Embryonic facial prominence (tissue), 1 donor: ENCODE measurements at regions not wholly inside any gene's neighbourhood (a gene's known extent, or its start where the extent isn't known, plus 50 kb on each side); places are given as distances from the start of the nearest gene placed in this dataset.
"Not testable (repeated sequence)": the region's sequence is repeated elsewhere in the genome, so short reads cannot be mapped to it uniquely, and the experiment has no call there.

Source experiments
- DNase-seq: peaks from one replicate; pipeline ENCODE4 v3.0.0-alpha.2; 2016; ENCODE audit errors: extremely low spot score

DNA sequence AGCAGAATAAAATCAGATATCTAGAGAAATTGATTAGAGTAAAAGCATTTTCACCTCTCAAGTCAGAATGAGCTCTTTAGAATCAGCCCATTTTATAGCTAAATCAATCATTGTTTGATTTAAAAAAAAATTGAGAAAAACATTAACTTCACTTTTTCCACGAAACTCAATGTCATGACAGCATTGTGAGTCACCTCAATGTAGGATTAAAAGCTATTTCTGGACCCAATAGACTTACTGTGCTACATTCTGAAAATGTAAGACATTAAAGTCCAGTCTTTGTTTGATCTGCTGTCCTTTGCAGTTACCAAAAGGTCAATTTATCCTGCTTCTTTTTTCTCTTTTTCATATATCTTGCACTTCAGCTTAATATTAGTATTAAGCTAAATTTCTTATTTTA is 519.4 kb upstream of the ZNF337 start:
- no peak for DNase-seq

DNA sequence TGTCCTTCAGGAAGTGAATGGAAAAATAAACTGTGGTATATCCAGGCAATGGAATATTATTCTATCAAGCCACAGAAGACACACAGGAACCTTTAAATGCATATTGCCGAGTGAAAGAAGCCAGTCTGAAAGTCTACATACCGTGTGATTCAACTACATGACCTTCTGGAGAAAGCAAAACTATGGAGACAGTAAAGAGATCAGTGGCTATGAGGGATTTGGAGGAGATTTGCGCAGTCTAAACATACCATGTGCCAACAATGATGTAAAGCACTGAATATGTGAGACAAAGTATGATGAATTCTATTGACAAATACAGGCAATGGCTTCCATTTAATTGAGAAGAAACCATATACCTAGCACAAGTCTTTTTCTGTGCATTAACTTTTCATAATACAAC is 518.3 kb upstream of the ZNF337 start:
- no peak for DNase-seq

DNA sequence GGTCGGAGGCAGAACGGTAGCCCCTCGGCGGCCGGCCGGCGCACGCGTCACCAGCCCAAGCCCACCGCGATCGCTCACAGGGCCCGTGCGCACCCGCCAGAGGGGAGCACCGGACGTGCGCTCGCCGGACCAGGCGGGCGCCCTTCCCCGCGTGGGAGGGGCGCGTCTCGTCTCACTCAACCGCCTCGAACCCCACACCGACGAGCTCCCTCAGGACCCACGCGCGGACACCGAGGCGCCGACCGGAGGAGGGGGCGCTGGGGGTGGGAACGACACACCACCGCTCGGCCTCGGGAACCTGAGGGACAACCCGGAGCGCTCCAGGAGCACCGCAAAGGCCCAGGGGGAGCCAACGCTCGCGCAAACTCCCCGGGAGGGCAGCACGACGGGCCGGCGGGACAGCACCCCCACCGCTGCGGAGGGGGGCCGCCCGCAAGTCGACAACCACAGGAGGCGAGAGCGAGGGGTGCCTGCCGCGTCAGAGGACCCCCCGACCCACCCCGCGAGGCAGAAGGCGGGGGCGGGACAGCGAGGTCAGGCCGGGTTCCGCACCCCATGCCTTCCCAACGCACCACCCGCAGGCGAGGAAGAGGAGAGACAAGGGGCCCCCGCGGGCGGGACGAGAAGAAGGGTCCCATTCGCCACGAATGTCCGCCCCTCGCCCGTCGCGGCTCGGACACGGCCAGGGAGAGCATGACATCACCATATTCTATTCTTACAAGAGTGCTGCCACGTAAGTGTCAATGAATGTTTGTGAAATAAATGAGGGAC is 512.7 kb upstream of the ZNF337 start:
- DNase-seq, result no peak

DNA sequence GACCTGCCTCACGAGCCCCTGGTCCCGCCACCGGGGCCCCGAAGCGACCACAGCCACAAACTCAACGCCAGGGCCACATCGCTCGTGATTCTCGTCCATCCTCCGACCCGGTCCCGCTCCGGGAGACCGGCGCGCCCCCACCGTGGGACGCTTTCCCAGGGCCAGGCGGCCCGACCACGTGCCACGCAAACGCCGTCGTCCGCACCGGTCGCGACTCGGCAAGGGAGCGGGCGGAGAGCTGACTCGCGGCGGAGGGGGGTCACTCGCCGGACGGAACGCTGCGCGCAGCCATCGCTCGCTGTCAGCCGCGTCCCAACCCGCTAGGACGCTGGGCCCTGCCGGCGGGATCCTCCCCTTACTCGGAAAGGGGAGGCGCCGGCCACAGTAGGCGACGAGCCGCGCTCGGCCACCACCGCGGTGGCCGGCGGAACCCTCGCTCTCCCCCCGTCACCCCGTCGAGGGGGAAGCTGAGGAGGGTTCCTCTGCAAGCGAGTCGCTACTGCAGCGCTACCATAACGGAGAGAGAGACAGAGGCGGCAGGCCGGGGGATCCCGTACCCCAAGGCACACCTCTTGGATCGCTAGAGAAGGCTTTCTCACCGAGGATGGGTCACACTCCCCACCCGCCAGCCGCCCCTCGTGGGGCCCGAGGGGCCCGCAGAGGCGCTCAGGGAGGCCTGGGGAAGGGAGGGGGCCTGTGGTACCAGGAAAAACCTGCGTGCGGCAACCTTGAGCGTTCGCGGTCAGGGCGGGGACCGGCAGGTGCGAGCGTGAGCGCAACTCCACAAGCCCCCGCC is 511.8 kb upstream of the ZNF337 start:
- DNase-seq, result no peak

DNA sequence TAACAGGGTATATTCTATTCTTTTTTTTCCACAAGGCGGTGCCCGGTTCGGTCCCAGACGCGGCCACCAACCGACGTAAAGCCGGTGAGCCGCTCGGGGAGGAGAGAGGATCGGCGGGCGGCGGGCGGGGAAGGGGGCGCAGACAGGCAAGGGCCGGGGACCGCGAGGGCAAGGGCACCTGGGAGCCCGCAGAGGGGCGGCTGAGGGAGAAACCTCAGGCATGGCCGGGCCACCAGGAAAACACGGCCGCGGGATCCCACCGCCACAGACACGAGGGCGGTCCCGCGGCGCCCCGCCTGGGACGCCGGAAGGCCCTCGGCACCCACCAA is 511.3 kb upstream of the ZNF337 start:
- not testable (repeated sequence) for DNase-seq

DNA sequence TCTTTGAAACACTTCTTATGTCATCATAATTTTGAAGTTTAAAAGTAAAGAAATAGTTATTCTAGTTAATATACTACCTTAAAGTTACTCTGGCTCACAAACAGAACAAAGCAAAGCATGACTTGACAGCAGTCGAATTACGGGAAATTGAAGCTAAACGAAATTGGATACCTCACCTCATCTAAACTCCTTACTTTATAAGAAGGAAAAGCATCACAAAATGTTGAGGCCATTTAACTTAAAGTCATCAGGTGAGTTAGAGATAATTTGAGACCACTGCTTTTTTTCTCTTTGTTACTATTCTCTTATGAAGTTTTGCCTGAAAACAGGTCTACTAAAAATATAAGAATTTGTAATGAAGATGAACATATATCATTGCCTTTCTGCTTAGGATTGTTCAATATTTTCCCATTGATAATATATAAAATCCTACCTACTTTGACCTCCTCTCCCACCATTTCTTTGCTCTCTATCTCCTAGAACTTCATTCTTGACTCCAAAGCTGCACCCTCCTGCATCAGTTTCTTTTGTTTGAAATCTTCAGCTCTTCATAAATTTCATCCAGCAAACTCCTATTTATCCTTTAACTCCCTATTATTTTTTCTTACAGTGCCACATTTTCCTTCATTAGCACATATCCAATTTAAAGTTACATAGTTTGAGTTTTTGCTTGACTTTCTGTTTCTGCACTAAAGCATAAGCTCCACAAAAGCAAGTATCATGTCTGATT is 510.7 kb upstream of the ZNF337 start:
- no peak for DNase-seq

DNA sequence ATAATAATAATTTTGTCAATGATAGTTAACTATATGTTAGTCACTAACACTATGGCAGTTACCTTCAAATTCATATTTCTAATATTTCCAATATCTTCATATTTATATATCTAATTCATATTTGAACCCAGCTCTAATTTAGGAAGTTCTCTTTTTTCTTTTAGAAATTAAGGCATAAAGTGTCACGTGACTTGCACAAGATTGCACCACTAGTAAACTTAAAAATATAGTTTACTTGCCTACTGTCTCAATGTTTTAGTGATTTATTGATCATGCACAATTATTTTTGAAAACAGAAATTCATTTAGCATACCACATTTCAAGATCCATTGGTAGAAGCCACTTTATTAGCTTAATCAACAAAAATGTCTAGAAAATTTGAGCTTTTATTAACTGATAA is 508.7 kb upstream of the ZNF337 start:
- DNase-seq, result no peak

DNA sequence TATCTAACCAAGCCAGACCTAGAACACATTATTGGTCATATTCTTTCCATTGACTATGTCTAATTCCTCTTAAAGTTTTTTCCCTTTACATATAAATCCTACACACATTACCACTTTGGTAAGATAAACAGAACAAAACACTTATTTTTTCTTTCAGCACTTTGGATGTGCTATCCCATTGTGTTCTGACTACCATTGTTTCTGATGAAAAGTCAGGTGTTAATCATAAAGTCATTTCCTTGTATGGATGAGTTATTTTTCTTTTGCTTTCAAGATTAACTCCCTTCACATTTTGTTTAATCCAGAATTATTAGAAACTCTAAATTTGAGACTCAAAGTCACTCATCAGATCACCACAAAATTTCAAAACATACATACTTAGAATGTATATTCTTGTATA is 504.4 kb upstream of the ZNF337 start:
- not testable (repeated sequence) for DNase-seq

DNA sequence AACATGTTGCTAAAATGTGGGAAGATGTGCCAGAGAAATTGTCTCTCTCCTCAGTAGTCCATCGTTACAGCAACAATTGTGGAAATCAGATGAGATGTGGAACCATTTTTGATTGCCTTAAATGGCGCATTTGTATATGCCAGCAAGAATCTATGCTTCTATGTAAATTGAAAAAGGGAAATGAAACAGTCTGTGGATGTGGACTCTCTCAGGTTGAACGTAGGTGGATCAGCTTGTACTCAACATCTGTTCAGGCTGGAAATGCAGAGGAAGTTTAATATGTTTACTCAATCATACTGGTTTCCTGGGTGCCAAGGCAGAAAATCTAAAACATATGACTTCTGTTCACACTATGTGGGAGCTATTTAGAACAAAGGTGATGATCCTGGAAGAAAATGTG is 490.7 kb upstream of the ZNF337 start:
- not testable (repeated sequence) for DNase-seq

DNA sequence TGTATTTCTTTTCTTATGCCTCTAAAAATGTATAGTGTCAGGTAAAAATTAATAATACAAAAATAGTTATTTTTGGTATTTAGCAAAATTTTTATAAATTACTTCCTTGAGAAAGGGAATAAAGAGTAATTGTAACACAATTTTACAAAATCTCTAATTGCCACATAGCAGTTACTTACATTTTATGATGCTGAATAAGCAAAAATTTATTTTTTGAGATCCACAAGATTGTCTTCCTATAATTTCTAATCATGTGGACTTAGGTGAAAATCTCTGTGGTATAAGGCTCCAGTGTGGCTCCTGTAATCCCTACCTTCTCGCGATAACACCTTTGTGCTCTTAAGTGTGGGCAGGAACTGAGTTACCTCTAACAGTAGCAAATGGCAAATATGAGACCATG is 487.1 kb upstream of the ZNF337 start:
- DNase-seq, result not testable (repeated sequence)

DNA sequence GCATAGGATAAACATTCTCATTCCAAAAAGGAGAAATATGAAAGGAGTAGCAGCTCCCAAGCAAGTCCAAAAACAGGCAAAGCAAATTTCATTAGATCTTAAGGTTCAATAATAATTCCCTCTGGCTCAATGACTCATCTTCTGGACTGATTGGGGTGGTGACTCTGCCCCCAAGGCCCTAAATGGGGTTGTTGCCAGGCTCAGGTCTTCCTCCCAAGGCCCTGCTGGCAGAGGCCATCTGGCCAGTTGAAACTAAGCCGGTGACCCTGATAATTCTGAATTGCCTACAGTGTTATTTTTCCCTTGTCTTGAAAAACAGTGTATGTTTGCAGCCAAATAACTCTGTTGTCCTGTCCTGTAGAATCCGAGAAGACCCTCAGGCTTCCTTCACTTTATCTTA is 484.7 kb upstream of the ZNF337 start:
- DNase-seq, result not testable (repeated sequence)

DNA sequence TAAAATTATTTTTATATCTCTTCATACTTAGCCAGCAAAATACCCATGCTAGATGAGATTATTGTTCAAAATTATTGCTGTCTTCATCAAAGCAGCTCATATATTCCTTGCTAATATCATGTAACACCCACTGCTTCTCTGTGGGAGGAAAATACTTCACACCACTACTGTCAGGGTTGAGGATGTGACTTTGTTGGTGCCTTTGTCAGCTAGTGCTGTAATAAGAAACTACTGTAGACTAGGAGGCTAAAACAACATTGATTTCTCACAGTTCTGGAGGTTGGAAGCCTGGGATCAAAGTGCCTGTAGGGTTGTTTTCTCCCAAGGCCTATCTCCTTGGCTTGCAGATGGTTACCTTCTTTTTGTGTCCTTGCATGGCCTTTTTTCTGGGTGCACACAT is 475.2 kb upstream of the ZNF337 start:
- not testable (repeated sequence) for DNase-seq

DNA sequence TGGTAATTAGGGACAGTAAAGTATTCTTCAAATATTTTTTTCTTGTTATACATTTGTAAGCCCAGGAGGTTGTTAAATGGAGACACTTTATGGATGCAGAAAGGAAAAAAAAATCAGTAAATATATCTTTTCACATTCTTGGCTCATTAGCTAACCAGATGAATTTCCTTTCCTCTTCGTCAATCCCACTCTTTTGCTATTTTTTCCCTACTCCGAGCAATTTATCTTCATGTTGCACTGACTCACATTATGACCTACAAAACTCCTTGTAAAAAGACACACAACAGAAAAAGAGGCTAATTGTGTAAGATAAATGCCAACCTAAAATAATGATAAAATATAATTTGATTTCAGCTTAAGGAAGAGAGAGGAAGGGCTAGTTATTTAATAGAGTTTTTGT is 472.9 kb upstream of the ZNF337 start:
- no peak for DNase-seq

DNA sequence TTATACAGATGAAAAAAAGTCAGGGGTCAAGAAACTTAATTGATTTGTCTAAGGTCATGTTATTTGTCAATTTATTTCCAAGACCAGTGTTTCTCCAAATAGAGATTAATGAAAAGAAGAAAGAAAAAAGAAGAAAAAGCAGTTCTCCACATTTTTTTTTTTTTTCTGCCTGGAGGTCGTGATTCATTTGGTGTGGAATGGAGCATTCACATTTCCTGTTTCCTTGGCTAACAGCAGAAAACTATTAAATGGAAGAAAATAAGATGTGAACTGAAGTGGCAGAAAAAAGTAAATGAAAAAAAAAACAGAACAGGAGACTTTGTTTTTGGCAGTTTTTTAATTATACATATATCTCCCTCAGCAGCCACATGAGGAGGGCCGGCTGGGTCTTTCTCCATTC is 470.8 kb upstream of the ZNF337 start:
- no peak for DNase-seq

DNA sequence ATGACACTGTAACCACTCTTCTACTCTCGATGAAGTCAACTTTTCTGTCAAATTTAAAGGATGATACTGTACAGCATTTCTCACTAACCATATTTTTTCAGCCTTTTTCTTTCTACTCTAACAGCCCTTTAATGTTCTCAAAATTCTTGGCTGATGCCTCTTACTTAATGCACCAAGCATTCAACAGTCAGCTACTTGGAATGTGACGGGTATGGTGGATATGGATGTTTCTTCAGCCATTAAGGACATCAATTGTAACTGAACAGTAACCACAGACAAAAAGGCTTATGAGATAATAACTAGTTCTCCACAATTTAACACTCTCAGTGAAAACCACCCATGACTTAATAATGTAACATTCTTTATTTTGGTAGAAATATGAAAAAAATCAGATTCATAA is 467.2 kb upstream of the ZNF337 start:
- DNase-seq, result no peak

DNA sequence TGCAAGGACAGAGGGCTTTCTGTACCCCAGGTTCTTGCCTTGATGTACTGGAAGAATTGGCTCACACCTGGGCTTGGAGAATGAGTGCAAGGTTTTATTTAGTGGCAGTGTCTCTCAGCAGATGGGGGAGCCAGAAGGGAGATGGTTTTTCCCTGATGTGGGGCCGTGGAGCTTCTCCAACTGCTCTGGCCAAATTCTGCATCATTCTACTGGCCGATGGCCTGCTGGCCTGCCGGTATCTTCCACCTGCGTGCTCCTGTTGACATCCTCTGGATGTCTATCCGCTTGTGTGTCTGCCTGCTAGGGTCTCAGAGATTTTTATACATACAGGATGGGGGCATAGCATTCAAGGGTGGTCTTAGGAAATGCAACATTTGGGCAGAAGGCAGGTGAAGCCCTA is 466.5 kb upstream of the ZNF337 start:
- not testable (repeated sequence) for DNase-seq

DNA sequence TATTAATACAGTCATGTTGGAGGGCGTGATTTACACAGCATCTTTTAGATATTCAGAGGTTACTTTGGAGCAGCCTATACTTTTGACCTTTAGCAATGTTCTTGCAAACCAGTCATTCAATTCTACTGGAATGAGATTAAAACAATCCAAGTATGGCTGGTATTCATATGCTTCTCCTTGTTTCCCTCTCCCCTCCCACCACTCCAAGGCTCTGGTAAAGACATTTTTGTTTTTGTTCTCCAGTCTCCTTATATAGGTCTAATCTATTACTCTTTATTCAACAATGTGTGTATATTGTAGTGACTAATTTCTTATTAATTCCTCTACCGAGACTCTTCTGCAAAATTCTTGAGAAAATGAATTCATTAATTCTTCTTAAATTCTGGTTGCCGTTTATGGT is 465.1 kb upstream of the ZNF337 start:
- DNase-seq, result not testable (repeated sequence)

DNA sequence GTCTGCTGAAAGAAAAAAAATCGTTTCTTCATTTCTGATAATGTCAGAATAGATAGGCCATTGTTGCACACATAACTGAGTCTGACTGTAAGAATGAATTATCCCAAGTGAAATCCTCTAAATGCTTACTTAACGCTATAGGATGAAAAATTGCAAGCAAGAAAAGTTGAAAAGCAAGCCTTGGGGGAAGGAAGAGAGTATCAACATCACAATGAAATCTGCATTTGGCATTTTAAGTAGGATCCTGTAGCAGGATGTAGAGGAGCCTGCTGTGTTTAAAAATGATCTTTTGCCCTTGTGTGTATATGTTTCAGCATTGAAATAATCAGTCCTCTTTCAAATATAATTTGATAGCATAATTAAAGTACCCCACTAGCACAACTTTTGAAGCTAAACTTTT is 464.3 kb upstream of the ZNF337 start:
- not testable (repeated sequence) for DNase-seq

DNA sequence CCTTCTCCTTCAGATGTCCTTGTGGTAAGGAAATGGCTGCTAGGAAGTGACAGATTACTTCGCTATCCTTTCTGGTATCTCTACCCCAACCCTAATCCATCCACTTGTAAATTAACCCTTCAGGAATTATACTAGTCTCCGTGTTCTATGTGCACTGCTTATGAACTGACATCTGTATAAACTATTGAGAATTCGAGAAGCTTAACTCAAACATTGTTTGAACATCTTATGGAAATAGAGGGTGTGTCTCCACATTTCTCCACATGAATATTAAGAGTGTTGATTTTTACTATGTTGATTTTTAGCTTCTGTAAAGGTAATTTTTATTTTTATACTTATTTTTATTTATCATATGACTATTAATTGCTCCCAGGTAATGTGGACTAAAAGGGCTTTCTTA is 457.6 kb upstream of the ZNF337 start:
- DNase-seq, result no peak

DNA sequence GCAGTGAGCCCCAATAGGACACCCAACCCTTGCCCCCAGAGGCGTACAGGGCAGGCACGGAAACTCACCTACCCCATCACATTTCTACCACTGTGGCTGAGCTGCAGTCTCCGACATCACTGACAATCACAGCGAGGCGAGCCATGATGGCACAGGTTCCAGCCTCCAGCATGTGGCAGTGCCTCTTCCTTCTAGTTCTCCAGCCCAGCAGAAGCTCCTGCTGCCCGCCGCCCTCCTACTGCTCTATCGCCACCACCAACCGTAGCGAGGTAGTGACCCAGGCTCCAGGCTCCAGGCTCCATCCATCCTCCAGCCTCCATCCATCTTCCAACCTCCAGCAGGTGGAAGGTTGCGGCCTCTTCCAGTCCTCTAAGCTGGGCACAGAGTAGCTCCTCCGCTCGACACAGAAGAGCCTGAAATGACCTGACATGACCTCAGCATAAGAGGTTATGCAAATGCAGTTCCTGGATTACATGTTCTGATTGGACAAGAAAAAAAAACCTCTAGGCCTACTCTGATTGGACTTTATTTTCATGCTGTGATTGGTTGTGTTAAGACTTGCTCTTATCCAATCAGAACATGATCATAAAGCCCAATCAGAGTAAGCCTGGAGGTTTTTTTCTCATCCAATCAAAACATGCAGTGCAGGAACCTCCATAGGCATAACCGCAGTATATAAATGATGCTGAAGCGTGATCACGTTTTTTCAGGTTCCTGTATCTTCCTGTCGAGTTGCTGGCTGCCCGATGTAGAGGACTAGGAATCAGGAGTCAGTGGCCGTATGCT is 438.9 kb upstream of the ZNF337 start:
- no peak for DNase-seq

DNA sequence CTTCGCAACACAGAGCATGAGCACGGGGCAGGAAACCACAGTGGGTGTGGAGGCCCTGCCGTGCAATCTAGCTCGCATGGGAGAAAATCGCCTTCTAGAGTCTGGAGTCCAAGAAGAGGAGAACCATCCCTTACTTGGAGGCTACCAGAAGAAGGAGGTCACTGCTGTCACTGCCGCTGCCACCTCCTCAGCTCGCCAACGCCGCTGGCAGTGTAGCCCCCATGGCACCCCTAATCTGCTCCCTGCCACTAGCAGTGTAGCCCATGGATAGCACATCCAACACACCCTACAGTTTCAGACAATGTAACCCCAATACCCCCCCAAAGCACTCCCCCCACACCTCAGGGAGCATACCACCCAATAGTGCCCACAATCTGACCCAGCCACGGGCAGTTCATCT is 438.0 kb upstream of the ZNF337 start:
- DNase-seq, result no peak

DNA sequence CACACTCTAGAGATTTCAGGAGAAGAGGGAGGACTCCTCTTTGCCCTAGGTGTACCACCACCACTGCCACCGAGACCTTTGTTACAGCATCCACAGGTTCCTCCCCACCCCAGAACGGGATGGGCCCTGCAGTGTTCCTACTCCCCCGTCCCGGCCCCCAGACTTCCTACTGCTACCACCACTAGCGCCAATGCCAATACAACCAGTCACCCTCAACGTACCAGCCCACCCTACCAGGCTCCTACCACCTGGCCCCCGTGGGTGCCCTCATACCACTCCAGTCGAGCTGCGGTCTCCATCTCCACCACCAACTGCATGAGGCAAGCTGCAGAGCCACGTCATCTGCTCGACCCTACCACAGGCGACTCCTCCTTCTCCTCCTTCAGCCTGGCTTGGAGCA is 437.1 kb upstream of the ZNF337 start:
- not testable (repeated sequence) for DNase-seq
